ENCODE measurements at regions not wholly inside any gene's neighbourhood (a gene's known extent, or its start where the extent isn't known, plus 50 kb on each side); places are given as distances from the start of the nearest gene placed in this dataset.

DNA sequence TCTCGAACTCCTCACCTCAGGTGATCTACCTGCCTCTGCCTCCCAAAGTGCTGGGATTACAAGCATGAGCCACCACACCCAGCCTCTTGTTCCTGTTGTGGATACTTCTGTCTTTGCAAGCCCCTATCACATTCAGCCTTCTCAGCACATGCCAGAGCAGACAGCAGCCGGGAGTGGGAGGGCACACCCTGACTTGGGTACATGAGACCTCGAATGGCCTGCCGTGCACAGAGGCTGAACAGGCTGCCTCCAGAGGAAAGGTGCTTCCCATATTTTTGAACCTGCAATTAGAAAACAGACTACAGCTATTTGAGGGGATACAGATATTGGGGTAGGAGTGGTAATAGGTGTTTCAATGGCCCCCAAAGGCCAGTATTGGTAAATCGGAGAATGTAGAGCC lies 307.3 kb upstream of the DIO3 start:
- TF ChIP-seq CTCF (IDR thresholded peaks at IDR 0.05 in 2 of 3, conservative IDR thresholded peaks at IDR 0.05 in 1 of 3; ENCODE audit: borderline replicate concordance in 1 of 3, insufficient read depth in 1 of 3, low read depth in 2 of 3, low read length in 2 of 3), result no peak
- TF ChIP-seq EZH2phosphoT487 (IDR thresholded peaks at IDR 0.05; ENCODE audit: borderline replicate concordance), result no peak
- no peak for TF ChIP-seq SIN3A (IDR thresholded peaks at IDR 0.05; ENCODE audit: low read depth)
- TF ChIP-seq ZNF274 (IDR thresholded peaks at IDR 0.05; ENCODE audit: low read depth, low read length), result no peak
- TF ChIP-seq EGR1 (IDR thresholded peaks at IDR 0.05; ENCODE audit: low read depth), result no peak
- no peak for TF ChIP-seq POLR2A (IDR thresholded peaks at IDR 0.05; ENCODE audit: borderline replicate concordance, extremely low read depth, insufficient read depth, insufficient read length)
